ENCODE measurements at regions not wholly inside any gene's neighbourhood (a gene's known extent, or its start where the extent isn't known, plus 50 kb on each side); places are given as distances from the start of the nearest gene placed in this dataset.

GRCh38 chr2:71990826-71991225 is 156.8 kb downstream of the CYP26B1 start:
- TF ChIP-seq ZKSCAN8 (CRISPR knock-in tag; IDR thresholded peaks at IDR 0.05; ENCODE audit: borderline replicate concordance) (no peak), ZNF891 (CRISPR knock-in tag; IDR thresholded peaks at IDR 0.05) (no peak), ATF6 (CRISPR knock-in tag; conservative IDR thresholded peaks at IDR 0.05) (no peak), ZNF747 (CRISPR knock-in tag; IDR thresholded peaks at IDR 0.05; ENCODE audit: borderline replicate concordance) (no peak), REST (IDR thresholded peaks at IDR 0.05; ENCODE audit: borderline replicate concordance in 1 of 2, low read depth in 1 of 2, low read length in 2 of 2) (no peak), ZBTB46 (CRISPR knock-in tag; IDR thresholded peaks at IDR 0.05; ENCODE audit: borderline replicate concordance) (no peak), ATF4 (CRISPR knock-in tag; IDR thresholded peaks at IDR 0.05) (no peak), ZFY (CRISPR knock-in tag; IDR thresholded peaks at IDR 0.05) (no peak), MYC (CRISPR knock-in tag; IDR thresholded peaks at IDR 0.05; ENCODE audit: borderline replicate concordance) (no peak), XRCC5 (optimal IDR thresholded peaks at IDR 0.05; ENCODE audit: low read length) (no peak), ZSCAN31 (CRISPR knock-in tag; IDR thresholded peaks at IDR 0.05; ENCODE audit: low read depth) (no peak)

Data from HepG2 (cell line).